SW 1271 (cell line): ENCODE measurements at regions not wholly inside any gene's neighbourhood (a gene's known extent, or its start where the extent isn't known, plus 50 kb on each side); places are given as distances from the start of the nearest gene placed in this dataset.
A peak's percentile ranks its signal among the peaks of the same experiment; 100 is the strongest.
"Not testable (repeated sequence)": the region's sequence is repeated elsewhere in the genome, so short reads cannot be mapped to it uniquely, and the experiment has no call there.

Source experiments
- DNase-seq, 2 experiments: peaks; one replicate each; lab custom pipeline; 2025; lab: John Stamatoyannopoulos, UW

GRCh38 chr21:27996906-27997305 is 995.8 kb downstream of the LTN1 start:
- not testable (repeated sequence) for DNase-seq

GRCh38 chr21:27984663-27985325 is 1007.9 kb downstream of the LTN1 start:
- DNase-seq = not testable (repeated sequence)

GRCh38 chr21:27979446-27979845 is 1012.6 kb upstream of the ADAMTS5 start:
- DNase-seq = not testable (repeated sequence)

- no peak for DNase-seq
Measured at GRCh38 chr21:27975514-27975913, 1008.6 kb upstream of the ADAMTS5 start.

GRCh38 chr21:27974152-27974551 is 1007.3 kb upstream of the ADAMTS5 start:
- not testable (repeated sequence) for DNase-seq

GRCh38 chr21:27968240-27968639 is 1001.4 kb upstream of the ADAMTS5 start:
- DNase-seq = not testable (repeated sequence)

- no peak for DNase-seq
Measured at GRCh38 chr21:27954543-27955165, 987.8 kb upstream of the ADAMTS5 start.

GRCh38 chr21:27953340-27954045 is 986.6 kb upstream of the ADAMTS5 start:
- no peak for DNase-seq

GRCh38 chr21:27949093-27949492 is 982.2 kb upstream of the ADAMTS5 start:
- DNase-seq = not testable (repeated sequence)

GRCh38 chr21:27930108-27930767 is 963.4 kb upstream of the ADAMTS5 start:
- not testable (repeated sequence) for DNase-seq

GRCh38 chr21:27929179-27929578 is 962.3 kb upstream of the ADAMTS5 start:
- DNase-seq = not testable (repeated sequence)

GRCh38 chr21:27928534-27929115 is 961.7 kb upstream of the ADAMTS5 start:
- peak in 1 of 2 experiments; percentile 22 for DNase-seq

- not testable (repeated sequence) for DNase-seq
Measured at GRCh38 chr21:27921421-27921820, 954.5 kb upstream of the ADAMTS5 start.

GRCh38 chr21:27917966-27918365 is 951.1 kb upstream of the ADAMTS5 start:
- DNase-seq = not testable (repeated sequence)

GRCh38 chr21:27916326-27916725 is 949.4 kb upstream of the ADAMTS5 start:
- DNase-seq = not testable (repeated sequence)

- DNase-seq = not testable (repeated sequence)
Measured at GRCh38 chr21:27912133-27912532, 945.2 kb upstream of the ADAMTS5 start.

- not testable (repeated sequence) for DNase-seq
Measured at GRCh38 chr21:27909487-27909886, 942.6 kb upstream of the ADAMTS5 start.

GRCh38 chr21:27908816-27909215 is 941.9 kb upstream of the ADAMTS5 start:
- DNase-seq = not testable (repeated sequence)

- not testable (repeated sequence) for DNase-seq
Measured at GRCh38 chr21:27902904-27903303, 936.0 kb upstream of the ADAMTS5 start.

- DNase-seq = not testable (repeated sequence)
Measured at GRCh38 chr21:27893619-27894018, 926.7 kb upstream of the ADAMTS5 start.

GRCh38 chr21:27891495-27891894 is 924.6 kb upstream of the ADAMTS5 start:
- DNase-seq = not testable (repeated sequence)
